SK-N-SH treated with all-trans-retinoic acid at 6 μM for 48 hours (cell line): ENCODE measurements at regions not wholly inside any gene's neighbourhood (a gene's known extent, or its start where the extent isn't known, plus 50 kb on each side); places are given as distances from the start of the nearest gene placed in this dataset.

ENCODE experiments used
- GLIS3 ChIP-seq: fragments of 250-450 bp; sonication (Bioruptor Pico); IDR thresholded peaks from 2 replicates; pipeline ENCODE4 v1.5.0; 2020; ENCODE audit warnings: mild to moderate bottlenecking, moderate library complexity
- PATZ1 ChIP-seq: fragments of 250-450 bp; sonication (Bioruptor Pico); IDR thresholded peaks from 2 replicates; pipeline ENCODE4 v1.8.0; 2020; ENCODE audit warnings: mild to moderate bottlenecking, moderate library complexity, borderline replicate concordance
- POU6F1 ChIP-seq: fragments of 250-450 bp; sonication (Bioruptor Pico); IDR thresholded peaks from 2 replicates; pipeline ENCODE4 v1.8.0; 2021; ENCODE audit warnings: low read depth, mild to moderate bottlenecking, moderate library complexity, borderline replicate concordance
- ZNF565 ChIP-seq: fragments of 450-650 bp; formaldehyde crosslinking; conservative IDR thresholded peaks from 2 replicates; pipeline ENCODE4 v1.5.0; 2020; ENCODE audit warnings: low read depth, mild to moderate bottlenecking, moderate library complexity
- ZNF8 ChIP-seq: fragments of 450-650 bp; formaldehyde crosslinking; IDR thresholded peaks from 2 replicates; pipeline ENCODE4 v1.5.0; 2020; ENCODE audit warnings: mild to moderate bottlenecking, moderate library complexity

- TF ChIP-seq ZNF565 (no peak), GLIS3 (no peak), POU6F1 (CRISPR knock-in tag) (no peak), PATZ1 (CRISPR knock-in tag) (no peak), ZNF8 (no peak)
Observed at GRCh38 chr17:63151941-63152523, 186.0 kb downstream of the TANC2 start.
